ENCODE measurements at regions not wholly inside any gene's neighbourhood (a gene's known extent, or its start where the extent isn't known, plus 50 kb on each side); places are given as distances from the start of the nearest gene placed in this dataset.

DNA sequence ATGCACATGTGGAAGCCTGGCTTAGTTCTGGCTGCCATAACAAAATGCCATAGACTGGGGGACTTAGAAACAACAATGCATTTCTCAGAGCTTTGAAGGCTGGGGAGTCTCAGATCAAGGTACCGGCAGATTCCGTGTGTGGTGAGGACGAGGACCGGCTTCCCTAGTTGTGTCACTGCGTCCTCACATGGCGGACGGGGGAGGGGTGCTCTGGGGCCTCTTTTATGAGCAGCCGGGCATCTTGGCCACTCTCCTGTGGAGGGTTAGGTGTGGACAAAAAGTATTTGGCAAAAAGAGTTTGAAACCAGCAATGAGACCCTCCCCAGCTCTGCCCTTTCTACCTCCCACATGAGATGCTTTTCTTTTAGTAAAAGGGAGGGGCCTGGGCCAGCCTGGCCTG, 118.5 kb upstream of the LPCAT1 start:
- intact Hi-C loops (cut with DNase I), result loop anchor here (5.0 to 10.0 kb wide), 4 partner anchors 117 to 717 kb away; partner anchors contain the start of genes CLPTM1L and LPCAT1
- H3K4me3 ChIP-seq, result no peak overlapping the region
- no peak overlapping the region for H3K27ac ChIP-seq (replicated peaks in 1 of 4)
- DNase-seq (ENCODE audit: extremely low spot score), result no peak
- no peak for TF ChIP-seq EP300 (IDR thresholded peaks at IDR 0.05)
- no peak for TF ChIP-seq POLR2AphosphoS5 (IDR thresholded peaks at IDR 0.05)
- TF ChIP-seq, protein P1, sequence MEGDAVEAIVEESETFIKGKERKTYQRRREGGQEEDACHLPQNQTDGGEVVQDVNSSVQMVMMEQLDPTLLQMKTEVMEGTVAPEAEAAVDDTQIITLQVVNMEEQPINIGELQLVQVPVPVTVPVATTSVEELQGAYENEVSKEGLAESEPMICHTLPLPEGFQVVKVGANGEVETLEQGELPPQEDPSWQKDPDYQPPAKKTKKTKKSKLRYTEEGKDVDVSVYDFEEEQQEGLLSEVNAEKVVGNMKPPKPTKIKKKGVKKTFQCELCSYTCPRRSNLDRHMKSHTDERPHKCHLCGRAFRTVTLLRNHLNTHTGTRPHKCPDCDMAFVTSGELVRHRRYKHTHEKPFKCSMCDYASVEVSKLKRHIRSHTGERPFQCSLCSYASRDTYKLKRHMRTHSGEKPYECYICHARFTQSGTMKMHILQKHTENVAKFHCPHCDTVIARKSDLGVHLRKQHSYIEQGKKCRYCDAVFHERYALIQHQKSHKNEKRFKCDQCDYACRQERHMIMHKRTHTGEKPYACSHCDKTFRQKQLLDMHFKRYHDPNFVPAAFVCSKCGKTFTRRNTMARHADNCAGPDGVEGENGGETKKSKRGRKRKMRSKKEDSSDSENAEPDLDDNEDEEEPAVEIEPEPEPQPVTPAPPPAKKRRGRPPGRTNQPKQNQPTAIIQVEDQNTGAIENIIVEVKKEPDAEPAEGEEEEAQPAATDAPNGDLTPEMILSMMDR (IDR thresholded peaks at IDR 0.05), result no peak
- no peak for TF ChIP-seq POLR2A (IDR thresholded peaks at IDR 0.05; ENCODE audit: low read depth)
- H3K4me1 ChIP-seq, result peaks cover 10 to 23% (median 16%) of the 10 kb centered on the region in 4 donors
- H3K27me3 ChIP-seq, result peaks cover 0 to 33% (median 19%) of the 10 kb centered on the region in 4 donors
- H3K36me3 ChIP-seq, result no peaks in the 10 kb centered on the region
- no peaks in the 10 kb centered on the region for H3K9me3 ChIP-seq
- 85% methylated on average over 8 of the region's 8 CpGs for WGBS

DNA sequence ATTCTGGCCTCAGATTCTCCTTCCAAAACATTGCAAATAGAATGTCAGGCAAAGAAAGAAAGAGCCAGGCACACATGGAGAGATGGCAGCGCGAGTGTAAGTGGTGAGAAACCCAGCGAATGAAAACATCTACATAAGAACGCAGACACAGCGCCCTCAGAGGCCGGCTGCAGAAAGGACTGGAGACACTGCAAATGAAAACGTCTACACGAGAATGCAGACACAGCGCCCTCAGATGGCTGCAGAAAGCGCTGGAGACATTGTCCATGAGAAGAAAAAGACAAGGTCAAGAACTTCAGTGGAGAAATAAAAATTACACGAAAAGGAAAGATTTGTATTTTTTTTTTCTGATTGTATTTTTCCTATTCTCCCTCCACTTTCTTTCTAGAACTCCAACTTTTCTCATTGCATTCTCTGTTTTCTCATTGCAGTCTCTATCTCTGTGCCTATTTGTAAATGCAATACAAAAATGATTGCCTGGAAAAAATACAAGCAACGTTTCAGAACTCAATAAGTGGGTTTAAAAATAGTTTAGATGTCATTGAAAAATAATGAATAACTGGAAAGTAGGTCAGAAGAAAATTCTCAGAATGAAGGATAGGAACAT, 117.9 kb upstream of the LPCAT1 start:
- H3K27me3 ChIP-seq, result peaks cover 0 to 32% (median 19%) of the 10 kb centered on the region in 4 donors
- peak; percentile 95 for DNase-seq (ENCODE audit: extremely low spot score)
- no peak overlapping the region for H3K27ac ChIP-seq (replicated peaks in 1 of 4)
- H3K9me3 ChIP-seq, result no peaks in the 10 kb centered on the region
- intact Hi-C loops (cut with DNase I), result loop anchor here (5.0 to 10.0 kb wide), 4 partner anchors 117 to 717 kb away; partner anchors contain the start of genes CLPTM1L and LPCAT1
- H3K36me3 ChIP-seq, result no peaks in the 10 kb centered on the region
- TF ChIP-seq, protein P1 (IDR thresholded peaks at IDR 0.05), result peak; percentile 73 to 83 (median 83)
- TF ChIP-seq POLR2A (IDR thresholded peaks at IDR 0.05; ENCODE audit: low read depth) (no peak), EP300 (IDR thresholded peaks at IDR 0.05) (no peak), POLR2AphosphoS5 (IDR thresholded peaks at IDR 0.05) (peak in 1 of 2 donors; percentile 59)
- WGBS, result 2% methylated on average over 12 of the region's 12 CpGs
- no peak overlapping the region for H3K4me3 ChIP-seq
- H3K4me1 ChIP-seq, result peaks cover 10 to 23% (median 16%) of the 10 kb centered on the region in 4 donors

DNA sequence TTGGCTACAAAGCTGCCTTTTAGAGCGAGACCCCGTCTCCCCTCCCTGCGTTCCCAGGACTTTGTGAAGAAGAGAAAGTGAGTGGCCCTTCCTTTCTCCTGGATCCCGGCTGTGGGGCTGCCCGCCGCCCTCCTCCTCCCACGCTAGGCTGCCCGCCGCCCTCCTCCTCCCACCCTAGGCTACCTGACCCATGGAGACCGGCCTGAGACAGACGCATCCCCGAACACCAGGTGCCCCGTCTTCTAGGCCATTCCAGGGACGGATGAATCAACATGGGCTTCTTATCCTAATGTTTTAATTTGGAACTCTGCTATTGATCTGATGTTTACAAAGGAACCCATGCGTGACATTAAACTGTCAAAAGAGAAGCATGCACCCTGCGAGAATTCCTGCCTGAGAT, 117.3 kb upstream of the LPCAT1 start:
- H3K27me3 ChIP-seq, result peaks cover 0 to 32% (median 19%) of the 10 kb centered on the region in 4 donors
- no peaks in the 10 kb centered on the region for H3K36me3 ChIP-seq
- H3K4me3 ChIP-seq, result no peak overlapping the region
- no peak for DNase-seq (ENCODE audit: extremely low spot score)
- intact Hi-C loops (cut with DNase I), result loop anchor here (5.0 to 10.0 kb wide), 4 partner anchors 116 to 716 kb away; partner anchors contain the start of genes CLPTM1L and LPCAT1
- H3K4me1 ChIP-seq, result peaks cover 10 to 23% (median 16%) of the 10 kb centered on the region in 4 donors
- WGBS, result 76% methylated on average over 12 of the region's 16 CpGs
- no peak overlapping the region for H3K27ac ChIP-seq (replicated peaks in 1 of 4)
- H3K9me3 ChIP-seq, result no peaks in the 10 kb centered on the region
- TF ChIP-seq, protein P1 (IDR thresholded peaks at IDR 0.05), result no peak
- TF ChIP-seq EP300 (IDR thresholded peaks at IDR 0.05), result no peak
- TF ChIP-seq POLR2AphosphoS5 (IDR thresholded peaks at IDR 0.05), result no peak
- no peak for TF ChIP-seq POLR2A (IDR thresholded peaks at IDR 0.05; ENCODE audit: low read depth)

DNA sequence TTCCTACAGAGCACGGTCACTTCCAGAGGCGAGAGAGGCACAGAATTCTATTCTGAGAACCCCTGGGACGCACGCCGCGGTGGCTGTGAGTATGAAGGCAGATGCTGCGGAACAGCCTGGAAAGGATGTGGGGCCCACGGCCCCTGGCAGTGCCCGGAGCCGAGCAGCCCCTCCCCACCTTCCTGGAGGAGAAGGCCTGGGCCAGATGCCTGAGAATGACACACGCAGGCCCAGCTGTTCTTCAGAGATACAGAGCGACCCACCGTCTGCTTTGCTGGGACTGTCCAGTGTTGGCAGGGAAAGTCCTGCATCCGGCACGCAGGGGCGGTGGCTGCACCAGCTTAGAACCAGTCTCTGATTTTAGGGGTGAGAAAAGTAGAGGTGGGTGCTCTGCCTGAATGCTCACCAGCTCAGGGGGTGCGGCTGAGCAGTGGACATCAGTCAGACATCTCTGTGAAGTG, 116.7 kb upstream of the LPCAT1 start:
- WGBS, result 90% methylated on average over 8 of the region's 17 CpGs
- no peaks in the 10 kb centered on the region for H3K9me3 ChIP-seq
- intact Hi-C loops (cut with DNase I), result loop anchor here (5.0 to 10.0 kb wide), 4 partner anchors 116 to 716 kb away; partner anchors contain the start of genes CLPTM1L and LPCAT1
- no peak overlapping the region for H3K4me3 ChIP-seq
- no peak for TF ChIP-seq POLR2A (IDR thresholded peaks at IDR 0.05; ENCODE audit: low read depth)
- TF ChIP-seq, protein P1 (IDR thresholded peaks at IDR 0.05), result no peak
- TF ChIP-seq POLR2AphosphoS5 (IDR thresholded peaks at IDR 0.05), result no peak
- TF ChIP-seq EP300 (IDR thresholded peaks at IDR 0.05), result no peak
- no peak for DNase-seq (ENCODE audit: extremely low spot score)
- H3K4me1 ChIP-seq, result peaks cover 10 to 23% (median 16%) of the 10 kb centered on the region in 4 donors
- no peak overlapping the region for H3K27ac ChIP-seq (replicated peaks in 1 of 4)
- peaks cover 0 to 32% (median 19%) of the 10 kb centered on the region in 4 donors for H3K27me3 ChIP-seq
- H3K36me3 ChIP-seq, result no peaks in the 10 kb centered on the region
